HG03558 (cell line): ENCODE measurements at regions not wholly inside any gene's neighbourhood (a gene's known extent, or its start where the extent isn't known, plus 50 kb on each side); places are given as distances from the start of the nearest gene placed in this dataset.
"Not testable (repeated sequence)": the region's sequence is repeated elsewhere in the genome, so short reads cannot be mapped to it uniquely, and the experiment has no call there.

Experiments used
- ATAC-seq: cut with Tn5 transposase; IDR thresholded peaks from one replicate; pipeline ENCODE4 v1.9.1; 2021; ENCODE audit warnings: moderate number of reproducible peaks; ENCODE audit not compliant: unreplicated experiment; ENCODE audit errors: extremely low read depth

GRCh38 chr14:44721395-44721794 is 214.3 kb upstream of the FSCB start:
- not testable (repeated sequence) for ATAC-seq

- ATAC-seq = no peak
Measured at GRCh38 chr14:44720707-44721106, 213.6 kb upstream of the FSCB start.

GRCh38 chr14:44712024-44712815 is 205.1 kb upstream of the FSCB start:
- ATAC-seq = no peak

GRCh38 chr14:44701563-44702263 is 194.6 kb upstream of the FSCB start:
- no peak for ATAC-seq

- ATAC-seq = no peak
Measured at GRCh38 chr14:44700694-44701093, 193.6 kb upstream of the FSCB start.

GRCh38 chr14:44700184-44700583 is 193.1 kb upstream of the FSCB start:
- ATAC-seq = no peak

GRCh38 chr14:44699391-44699790 is 192.3 kb upstream of the FSCB start:
- no peak for ATAC-seq

GRCh38 chr14:44669496-44669895 is 162.4 kb upstream of the FSCB start:
- ATAC-seq = no peak

GRCh38 chr14:44663136-44663535 is 156.1 kb upstream of the FSCB start:
- no peak for ATAC-seq

GRCh38 chr14:44662250-44662891 is 155.3 kb upstream of the FSCB start:
- ATAC-seq = no peak

GRCh38 chr14:44658389-44658696 is 151.3 kb upstream of the FSCB start:
- ATAC-seq = no peak

- no peak for ATAC-seq
Measured at GRCh38 chr14:44657696-44658388, 150.8 kb upstream of the FSCB start.

- ATAC-seq = no peak
Measured at GRCh38 chr14:44657203-44657602, 150.1 kb upstream of the FSCB start.

- ATAC-seq = no peak
Measured at GRCh38 chr14:44654591-44654990, 147.5 kb upstream of the FSCB start.

GRCh38 chr14:44653641-44654040 is 146.6 kb upstream of the FSCB start:
- no peak for ATAC-seq

GRCh38 chr14:44652640-44653039 is 145.6 kb upstream of the FSCB start:
- no peak for ATAC-seq

GRCh38 chr14:44649061-44649460 is 142.0 kb upstream of the FSCB start:
- no peak for ATAC-seq

- ATAC-seq = no peak
Measured at GRCh38 chr14:44640416-44640815, 133.3 kb upstream of the FSCB start.

- ATAC-seq = no peak
Measured at GRCh38 chr14:44639781-44640385, 132.8 kb upstream of the FSCB start.

GRCh38 chr14:44634692-44635091 is 127.6 kb upstream of the FSCB start:
- no peak for ATAC-seq
